BLaER1 treated with 17β-estradiol and CSF1 and Interleukin-3, amounts not matched to agents 10 nM and 100 nM (cell line): ENCODE measurements at regions not wholly inside any gene's neighbourhood (a gene's known extent, or its start where the extent isn't known, plus 50 kb on each side); places are given as distances from the start of the nearest gene placed in this dataset.
A peak's percentile ranks its signal among the peaks of the same experiment; 100 is the strongest.

Experiments
- H3K27ac ChIP-seq, 11 experiments: shearing (Covaris generic); formaldehyde crosslinking; 2 replicates each; pipeline ENCODE4 v1.8.1; 2022
- H3K27me3 ChIP-seq, 11 experiments: shearing (Covaris generic); formaldehyde crosslinking; 2 replicates each; pipeline ENCODE4 v1.8.1; 2022
- H3K36me3 ChIP-seq, 11 experiments: shearing (Covaris generic); formaldehyde crosslinking; 2 replicates each; pipeline ENCODE4 v1.8.1; 2022
- H3K4me1 ChIP-seq, 10 experiments: shearing (Covaris generic); formaldehyde crosslinking; 2 replicates each; pipeline ENCODE4 v1.8.1; 2022
- H3K4me2 ChIP-seq, 11 experiments: shearing (Covaris generic); formaldehyde crosslinking; 2 replicates each; pipeline ENCODE4 v1.8.1; 2022
- H3K4me3 ChIP-seq, 10 experiments: shearing (Covaris generic); formaldehyde crosslinking; 2 replicates each; pipeline ENCODE4 v1.8.1; 2022
- H3K9ac ChIP-seq, 11 experiments: shearing (Covaris generic); formaldehyde crosslinking; 2 replicates each; pipeline ENCODE4 v1.8.1; 2022
- H3K9me3 ChIP-seq, 11 experiments: shearing (Covaris generic); formaldehyde crosslinking; replicated peaks in 1 of 11; 2 replicates each; pipeline ENCODE4 v1.8.1; 2022
- H4K20me1 ChIP-seq, 11 experiments: shearing (Covaris generic); formaldehyde crosslinking; 2 replicates each; pipeline ENCODE4 v1.8.1; 2022
- Cebpa-rat ChIP-seq, 11 experiments: shearing (Covaris generic); IDR thresholded peaks; 2 replicates each; pipeline ENCODE4 v1.8.1; 2022

GRCh38 chr9:95587021-95587964 lies 70.5 kb upstream of the PTCH1 start:
- Histone ChIP-seq H3K4me1 (peaks cover 0 to 6% (median 0%) of the 10 kb centered on the region in 10 experiments; a peak in 3 of 20 replicates), H3K4me3 (no peak overlapping the region), H4K20me1 (no peaks in the 10 kb centered on the region), H3K9ac (no peak overlapping the region), H3K9me3 (no peaks in the 10 kb centered on the region), H3K27ac (no peak overlapping the region), H3K27me3 (no peaks in the 10 kb centered on the region), H3K36me3 (no peaks in the 10 kb centered on the region), H3K4me2 (no peak overlapping the region)
- no peak for TF ChIP-seq Cebpa-rat (IDR thresholded peaks at IDR 0.05)

- TF ChIP-seq Cebpa-rat (IDR thresholded peaks at IDR 0.05), result no peak
- H3K9me3 ChIP-seq, result no peaks in the 10 kb centered on the region
- no peak overlapping the region for H3K4me2 ChIP-seq
- no peaks in the 10 kb centered on the region for H4K20me1 ChIP-seq
- H3K4me1 ChIP-seq, result peaks cover 0 to 6% (median 0%) of the 10 kb centered on the region in 10 experiments; a peak in 3 of 20 replicates
- no peak overlapping the region for H3K27ac ChIP-seq
- H3K36me3 ChIP-seq, result no peaks in the 10 kb centered on the region
- H3K4me3 ChIP-seq, result no peak overlapping the region
- H3K27me3 ChIP-seq, result no peaks in the 10 kb centered on the region
- no peak overlapping the region for H3K9ac ChIP-seq
Observed at GRCh38 chr9:95586326-95586725, 69.6 kb upstream of the PTCH1 start.

GRCh38 chr9:95585824-95586223 lies 69.1 kb upstream of the PTCH1 start:
- Histone ChIP-seq H3K36me3 (no peaks in the 10 kb centered on the region), H3K9ac (no peak overlapping the region), H3K4me1 (peaks cover 0 to 6% (median 0%) of the 10 kb centered on the region in 10 experiments; a peak in 3 of 20 replicates), H4K20me1 (no peaks in the 10 kb centered on the region), H3K9me3 (no peaks in the 10 kb centered on the region), H3K27ac (no peak overlapping the region), H3K27me3 (no peaks in the 10 kb centered on the region), H3K4me3 (no peak overlapping the region), H3K4me2 (peak overlapping the region in 2 of 11 experiments; percentile 25 to 37; a peak in 1 of 22 replicates)
- TF ChIP-seq Cebpa-rat (IDR thresholded peaks at IDR 0.05), result no peak

GRCh38 chr9:95584176-95584575 lies 67.4 kb upstream of the PTCH1 start:
- Histone ChIP-seq H3K4me3 (no peak overlapping the region), H3K4me1 (peaks cover 0 to 6% (median 0%) of the 10 kb centered on the region in 10 experiments; a peak in 3 of 20 replicates), H3K4me2 (no peak overlapping the region), H3K27ac (no peak overlapping the region), H3K9ac (no peak overlapping the region), H3K27me3 (no peaks in the 10 kb centered on the region), H3K9me3 (no peaks in the 10 kb centered on the region), H3K36me3 (no peaks in the 10 kb centered on the region), H4K20me1 (no peaks in the 10 kb centered on the region)
- no peak for TF ChIP-seq Cebpa-rat (IDR thresholded peaks at IDR 0.05)

GRCh38 chr9:95581900-95582299 lies 65.1 kb upstream of the PTCH1 start:
- peaks cover 0 to 6% (median 0%) of the 10 kb centered on the region in 10 experiments; a peak in 3 of 20 replicates for H3K4me1 ChIP-seq
- no peaks in the 10 kb centered on the region for H3K9me3 ChIP-seq
- no peak overlapping the region for H3K4me3 ChIP-seq
- H3K9ac ChIP-seq, result no peak overlapping the region
- no peak overlapping the region for H3K27ac ChIP-seq
- H4K20me1 ChIP-seq, result no peaks in the 10 kb centered on the region
- no peak for TF ChIP-seq Cebpa-rat (IDR thresholded peaks at IDR 0.05)
- no peaks in the 10 kb centered on the region for H3K27me3 ChIP-seq
- no peak overlapping the region for H3K4me2 ChIP-seq
- no peaks in the 10 kb centered on the region for H3K36me3 ChIP-seq

- Histone ChIP-seq H3K27ac (no peak overlapping the region), H3K4me2 (no peak overlapping the region), H3K9ac (no peak overlapping the region)
Observed at GRCh38 chr9:95580812-95581761, 64.3 kb upstream of the PTCH1 start.

GRCh38 chr9:95574866-95575553 lies 58.2 kb upstream of the PTCH1 start:
- Histone ChIP-seq H3K27ac (no peak overlapping the region), H3K9ac (no peak overlapping the region), H3K36me3 (no peaks in the 10 kb centered on the region), H3K4me3 (no peak overlapping the region), H3K4me1 (peaks cover 0 to 12% (median 8%) of the 10 kb centered on the region in 10 experiments; a peak in 11 of 20 replicates), H4K20me1 (no peaks in the 10 kb centered on the region), H3K9me3 (no peaks in the 10 kb centered on the region), H3K4me2 (no peak overlapping the region), H3K27me3 (no peaks in the 10 kb centered on the region)
- TF ChIP-seq Cebpa-rat (IDR thresholded peaks at IDR 0.05), result no peak

More at GRCh38 chr9:95580812-95581761, 64.3 kb upstream of the PTCH1 start:
- TF ChIP-seq Cebpa-rat (IDR thresholded peaks at IDR 0.05), result no peak
- Histone ChIP-seq H4K20me1 (no peaks in the 10 kb centered on the region), H3K9me3 (no peaks in the 10 kb centered on the region), H3K27me3 (no peaks in the 10 kb centered on the region), H3K36me3 (no peaks in the 10 kb centered on the region), H3K4me1 (peaks cover 0 to 6% (median 0%) of the 10 kb centered on the region in 10 experiments; a peak in 3 of 20 replicates), H3K4me3 (no peak overlapping the region)

GRCh38 chr9:95574176-95574575 lies 57.4 kb upstream of the PTCH1 start:
- Histone ChIP-seq H3K4me2 (no peak overlapping the region), H3K9me3 (peaks cover 0 to 1% (median 0%) of the 10 kb centered on the region in 11 experiments; a peak in 1 of 22 replicates), H3K4me3 (no peak overlapping the region), H3K9ac (no peak overlapping the region), H3K4me1 (peaks cover 0 to 12% (median 8%) of the 10 kb centered on the region in 10 experiments; a peak in 11 of 20 replicates), H3K27me3 (no peaks in the 10 kb centered on the region), H4K20me1 (no peaks in the 10 kb centered on the region), H3K36me3 (no peaks in the 10 kb centered on the region), H3K27ac (no peak overlapping the region)
- TF ChIP-seq Cebpa-rat (IDR thresholded peaks at IDR 0.05), result no peak
